Neural cell (in vitro differentiated cells): ENCODE measurements at regions not wholly inside any gene's neighbourhood (a gene's known extent, or its start where the extent isn't known, plus 50 kb on each side); places are given as distances from the start of the nearest gene placed in this dataset.

Experiments used
- H2AFZ ChIP-seq: fragments of 200-600, 300-800 bp; sonication (generic), shearing (Covaris generic); 2 replicates; pipeline ENCODE4 v1.6.0; 2014; ENCODE audit warnings: low read depth, mild to moderate bottlenecking, antibody characterized with exemption, low read length, moderate library complexity
- H3F3A ChIP-seq: fragments of 200-600 bp; shearing (Covaris generic); 2 replicates; pipeline ENCODE4 v1.6.1; 2016; ENCODE audit warnings: mild to moderate bottlenecking, moderate library complexity, mixed read lengths, antibody characterized with exemption, low read length; ENCODE audit not compliant: insufficient read depth, poor library complexity, severe bottlenecking
- H3K27ac ChIP-seq: fragments of 200-600, 300-800 bp; sonication (generic), shearing (Covaris generic); 2 replicates; pipeline ENCODE4 v1.5.1; 2014; ENCODE audit warnings: mild to moderate bottlenecking, low read length, moderate library complexity
- H3K27me3 ChIP-seq: fragments of 300-800, 200-600 bp; sonication (generic), shearing (Covaris generic); 2 replicates; pipeline ENCODE4 v1.6.0; 2014; ENCODE audit warnings: mild to moderate bottlenecking, low read depth, low read length, moderate library complexity; ENCODE audit not compliant: insufficient read depth
- H3K36me3 ChIP-seq: fragments of 300-800, 200-600 bp; sonication (generic), shearing (Covaris generic); 2 replicates; pipeline ENCODE4 v1.5.1; 2014; ENCODE audit warnings: mild to moderate bottlenecking, antibody characterized with exemption, low read length, moderate library complexity; ENCODE audit not compliant: insufficient read depth
- H3K4me2 ChIP-seq: fragments of 300-800, 200-600 bp; sonication (generic), shearing (Covaris generic); 2 replicates; pipeline ENCODE4 v1.6.0; 2014; ENCODE audit warnings: mild to moderate bottlenecking, low read length
- H3K4me3 ChIP-seq: fragments of 300-800, 200-600 bp; sonication (generic), shearing (Covaris generic); 2 replicates; pipeline ENCODE4 v1.5.1; 2014; ENCODE audit warnings: mild to moderate bottlenecking, low read length, moderate library complexity
- H3K79me2 ChIP-seq: fragments of 200-600 bp; shearing (Covaris generic); replicated peaks from 2 replicates; pipeline ENCODE4 v1.6.0; 2014; ENCODE audit warnings: mild to moderate bottlenecking, low read length, moderate library complexity; ENCODE audit not compliant: insufficient read depth
- H3K9ac ChIP-seq: fragments of 300-800, 200-600 bp; sonication (generic), shearing (Covaris generic); 2 replicates; pipeline ENCODE4 v1.6.1; 2016; ENCODE audit warnings: mild to moderate bottlenecking, low read length, mixed read lengths
- H3K9me2 ChIP-seq: fragments of 200-600 bp; shearing (Covaris generic); 2 replicates; pipeline ENCODE4 v1.6.1; 2016; ENCODE audit warnings: mild to moderate bottlenecking, low read length, mixed read lengths; ENCODE audit not compliant: insufficient read depth
- H3K9me3 ChIP-seq: fragments of 200-600, 300-800 bp; sonication (generic), shearing (Covaris generic); 2 replicates; pipeline ENCODE4 v1.6.1; 2016; ENCODE audit warnings: mild to moderate bottlenecking, mixed run types, low read length, moderate library complexity, mixed read lengths
- H4K20me1 ChIP-seq: fragments of 200-600 bp; shearing (Covaris generic); 2 replicates; pipeline ENCODE4 v1.6.1; 2016; ENCODE audit warnings: mild to moderate bottlenecking, mixed run types; ENCODE audit not compliant: insufficient read depth
- CTCF ChIP-seq: fragments of 450-650 bp; IDR thresholded peaks from 2 replicates; pipeline ENCODE4 v1.5.1; 2014; ENCODE audit warnings: antibody characterized with exemption, mild to moderate bottlenecking, moderate library complexity; ENCODE audit not compliant: poor library complexity, severe bottlenecking
- EP300 ChIP-seq: fragments of 450-650 bp; conservative IDR thresholded peaks from 2 replicates; pipeline ENCODE4 v1.6.1; 2014; ENCODE audit warnings: antibody characterized with exemption, mild to moderate bottlenecking, moderate library complexity; ENCODE audit not compliant: poor library complexity, severe bottlenecking
- EZH2 ChIP-seq: fragments of 200-600, 300-800 bp; shearing (Covaris generic), sonication (generic); IDR thresholded peaks from 2 replicates; pipeline ENCODE4 v1.6.1; 2014; ENCODE audit warnings: antibody characterized with exemption, low read length, borderline replicate concordance, mild to moderate bottlenecking; ENCODE audit not compliant: insufficient read depth, poor library complexity, severe bottlenecking
- MXI1 ChIP-seq: fragments of 450-650 bp; conservative IDR thresholded peaks from 2 replicates; pipeline ENCODE4 v1.6.1; 2014; ENCODE audit warnings: antibody characterized with exemption, mild to moderate bottlenecking; ENCODE audit not compliant: poor library complexity, severe bottlenecking
- POLR2AphosphoS5 ChIP-seq: IDR thresholded peaks from 2 replicates; pipeline ENCODE4 v1.6.1; 2012
- RAD21 ChIP-seq: fragments of 450-650 bp; conservative IDR thresholded peaks from 2 replicates; pipeline ENCODE4 v1.6.1; 2014; ENCODE audit warnings: antibody characterized with exemption, mild to moderate bottlenecking, moderate library complexity
- REST ChIP-seq: IDR thresholded peaks from 2 replicates; pipeline ENCODE4 v1.6.1; 2012; ENCODE audit warnings: borderline replicate concordance
- SMC3 ChIP-seq: fragments of 450-650 bp; conservative IDR thresholded peaks from 2 replicates; pipeline ENCODE4 v1.6.1; 2014; ENCODE audit warnings: antibody characterized with exemption, mild to moderate bottlenecking, moderate library complexity; ENCODE audit not compliant: poor library complexity
- TAF1 ChIP-seq: IDR thresholded peaks from 2 replicates; pipeline ENCODE4 v1.6.1; 2012; ENCODE audit warnings: low read depth

GRCh38 chr16:86041215-86041614 lies 142.3 kb downstream of the IRF8 start:
- no peaks in the 10 kb centered on the region for H3F3A ChIP-seq
- H3K4me2 ChIP-seq, result no peak overlapping the region
- no peak overlapping the region for H3K4me3 ChIP-seq
- no peaks in the 10 kb centered on the region for H3K36me3 ChIP-seq
- H3K79me2 ChIP-seq, result no peaks in the 10 kb centered on the region
- H4K20me1 ChIP-seq, result no peaks in the 10 kb centered on the region
- no peak overlapping the region for H3K27ac ChIP-seq
- no peak overlapping the region for H3K9ac ChIP-seq
- H3K27me3 ChIP-seq, result no peaks in the 10 kb centered on the region
- no peak overlapping the region for H2AFZ ChIP-seq
- TF ChIP-seq POLR2AphosphoS5 (no peak), TAF1 (no peak), REST (no peak), RAD21 (no peak), CTCF (no peak), EZH2 (no peak), EP300 (no peak), SMC3 (no peak), MXI1 (no peak)
- no peaks in the 10 kb centered on the region for H3K9me3 ChIP-seq
- no peaks in the 10 kb centered on the region for H3K9me2 ChIP-seq

- Histone ChIP-seq H3K9me2 (no peaks in the 10 kb centered on the region), H3K9ac (no peak overlapping the region), H3K79me2 (no peaks in the 10 kb centered on the region), H3K4me2 (no peak overlapping the region), H4K20me1 (no peaks in the 10 kb centered on the region), H3K36me3 (no peaks in the 10 kb centered on the region), H3K27ac (no peak overlapping the region), H2AFZ (no peak overlapping the region), H3K27me3 (no peaks in the 10 kb centered on the region), H3K4me3 (no peak overlapping the region), H3F3A (no peaks in the 10 kb centered on the region), H3K9me3 (no peaks in the 10 kb centered on the region)
- TF ChIP-seq EZH2 (no peak), RAD21 (no peak)
Observed at GRCh38 chr16:86041807-86042206, 142.8 kb downstream of the IRF8 start.

GRCh38 chr16:86042393-86042792 lies 143.4 kb downstream of the IRF8 start:
- no peaks in the 10 kb centered on the region for H4K20me1 ChIP-seq
- no peaks in the 10 kb centered on the region for H3F3A ChIP-seq
- no peak overlapping the region for H2AFZ ChIP-seq
- no peak overlapping the region for H3K4me2 ChIP-seq
- no peaks in the 10 kb centered on the region for H3K79me2 ChIP-seq
- H3K9me2 ChIP-seq, result no peaks in the 10 kb centered on the region
- no peaks in the 10 kb centered on the region for H3K9me3 ChIP-seq
- no peaks in the 10 kb centered on the region for H3K27me3 ChIP-seq
- no peak overlapping the region for H3K4me3 ChIP-seq
- TF ChIP-seq POLR2AphosphoS5, result no peak
- no peak for TF ChIP-seq TAF1
- TF ChIP-seq MXI1, result no peak
- no peak for TF ChIP-seq EZH2
- no peak for TF ChIP-seq REST
- TF ChIP-seq RAD21, result no peak
- TF ChIP-seq CTCF, result no peak
- TF ChIP-seq SMC3, result no peak
- no peak for TF ChIP-seq EP300
- H3K36me3 ChIP-seq, result no peaks in the 10 kb centered on the region
- H3K27ac ChIP-seq, result no peak overlapping the region
- no peak overlapping the region for H3K9ac ChIP-seq
